ENCODE measurements at regions not wholly inside any gene's neighbourhood (a gene's known extent, or its start where the extent isn't known, plus 50 kb on each side); places are given as distances from the start of the nearest gene placed in this dataset.

DNA sequence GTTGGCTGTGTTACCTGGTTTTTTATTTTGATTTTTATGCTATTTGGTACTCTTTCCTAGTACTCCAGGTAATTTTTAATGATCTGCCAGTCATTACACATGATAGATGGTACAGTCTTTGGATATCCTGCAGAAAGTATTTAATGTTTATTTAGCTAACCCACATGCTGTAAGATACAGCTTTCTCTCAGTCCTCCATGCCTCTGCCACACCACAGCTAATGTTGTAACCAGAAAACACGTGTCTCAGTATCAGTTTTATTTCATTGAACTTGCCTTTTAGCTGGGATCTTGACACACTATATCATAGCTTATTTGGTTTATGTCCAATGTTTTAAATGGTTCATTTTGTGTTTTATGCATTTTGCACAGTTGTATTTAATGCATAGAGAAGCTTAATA is 1648.4 kb downstream of the KCNT2 start:
- Mint-ChIP-seq H3K9me3 (peaks cover 0 to 3% (median 0%) of the 10 kb centered on the region in 9 donors), H3K36me3 (no peaks in the 10 kb centered on the region), H3K4me1 (no peaks in the 10 kb centered on the region), H3K4me3 (no peak overlapping the region), H3K27ac (no peak overlapping the region), H3K27me3 (no peaks in the 10 kb centered on the region)
- POLR2A ChIA-PET = no interaction called here
- no peak for ATAC-seq
- DNase-seq = no peak

DNA sequence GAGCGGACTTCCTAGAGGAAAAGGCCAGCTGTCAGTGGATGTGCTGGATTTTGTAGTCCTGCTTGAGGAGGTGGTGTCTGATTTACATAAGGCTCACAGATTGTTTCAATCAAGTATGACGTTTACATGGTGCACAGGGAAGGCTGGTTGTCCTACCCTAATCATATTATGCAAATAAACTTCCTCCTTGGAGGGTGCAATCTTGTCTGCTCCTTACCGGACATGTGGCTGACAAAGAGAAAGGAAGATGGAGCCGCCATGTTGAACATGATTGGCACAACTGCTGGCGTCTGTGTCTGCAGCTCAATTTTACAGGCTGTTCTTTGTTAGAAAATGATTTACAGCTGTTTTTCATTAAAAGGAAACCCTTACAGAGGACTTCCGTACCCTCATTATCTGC is 1656.1 kb downstream of the KCNT2 start:
- H3K27ac Mint-ChIP-seq = no peak overlapping the region
- no peak for DNase-seq
- peaks cover 0 to 10% (median 7%) of the 10 kb centered on the region in 9 donors for H3K9me3 Mint-ChIP-seq
- no peak overlapping the region for H3K4me3 Mint-ChIP-seq
- POLR2A ChIA-PET = no interaction called here
- H3K27me3 Mint-ChIP-seq = peaks cover 0 to 1% (median 0%) of the 10 kb centered on the region in 5 donors
- no peaks in the 10 kb centered on the region for H3K36me3 Mint-ChIP-seq
- H3K4me1 Mint-ChIP-seq = no peaks in the 10 kb centered on the region
- ATAC-seq = no peak

DNA sequence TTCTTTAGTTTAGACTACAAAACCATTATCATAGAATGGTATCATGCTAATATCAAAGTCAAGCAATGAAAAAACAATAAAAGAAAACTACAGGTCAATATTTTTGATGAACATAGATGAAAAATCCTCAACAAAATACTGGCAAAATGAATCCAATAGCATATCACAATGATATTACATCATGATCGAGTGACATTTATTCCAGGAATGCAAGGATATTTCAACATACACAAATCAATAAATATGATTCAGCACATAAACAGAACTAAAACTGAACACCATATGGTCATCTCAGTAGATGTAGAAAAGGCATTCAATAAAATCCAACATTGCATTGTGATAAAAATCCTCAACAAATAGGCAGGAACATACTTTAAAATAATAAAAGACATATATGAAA is 1657.7 kb downstream of the KCNT2 start:
- no peak for ATAC-seq
- POLR2A ChIA-PET = no interaction called here
- H3K4me1 Mint-ChIP-seq = no peaks in the 10 kb centered on the region
- H3K27me3 Mint-ChIP-seq = peaks cover 0 to 1% (median 0%) of the 10 kb centered on the region in 5 donors
- peaks cover 0 to 10% (median 7%) of the 10 kb centered on the region in 9 donors for H3K9me3 Mint-ChIP-seq
- DNase-seq = no peak
- H3K4me3 Mint-ChIP-seq = no peak overlapping the region
- no peak overlapping the region for H3K27ac Mint-ChIP-seq
- H3K36me3 Mint-ChIP-seq = no peaks in the 10 kb centered on the region

DNA sequence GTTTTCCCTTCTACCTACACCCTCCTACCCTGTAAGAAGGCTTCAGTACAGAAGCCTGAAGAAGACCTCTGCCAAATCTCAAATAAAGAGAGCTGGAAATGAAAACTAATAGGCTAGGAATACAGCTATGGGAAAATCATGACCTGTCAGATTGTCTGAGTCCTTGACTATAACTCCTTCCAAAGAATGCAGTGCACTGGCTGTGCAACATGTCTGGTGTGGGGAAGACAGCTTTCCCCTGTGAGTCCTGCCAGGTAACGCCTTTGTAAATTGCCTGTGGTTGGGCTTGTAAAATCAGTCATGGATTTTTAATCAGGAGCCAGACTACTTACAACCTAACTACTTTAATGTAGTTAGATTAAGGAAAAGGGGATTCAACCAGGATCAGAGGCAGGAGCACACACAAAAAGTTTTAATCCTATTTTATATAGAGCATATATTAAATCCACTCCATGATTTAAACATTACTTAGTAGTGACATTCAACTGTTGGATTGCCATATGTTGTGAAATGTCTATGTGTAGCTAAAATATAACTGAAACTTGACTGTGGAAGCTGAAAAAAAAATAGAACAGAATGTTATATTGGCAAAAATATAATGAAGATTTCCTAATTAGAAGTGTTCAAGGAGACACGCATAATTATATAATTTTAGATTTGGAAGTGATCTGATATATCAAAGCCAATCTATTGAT is 1667.8 kb downstream of the KCNT2 start:
- Mint-ChIP-seq H3K27me3 (no peaks in the 10 kb centered on the region), H3K27ac (no peak overlapping the region), H3K36me3 (no peaks in the 10 kb centered on the region), H3K9me3 (peaks cover 0 to 4% (median 2%) of the 10 kb centered on the region in 9 donors), H3K4me3 (no peak overlapping the region), H3K4me1 (no peaks in the 10 kb centered on the region)
- ATAC-seq = no peak
- POLR2A ChIA-PET = no interaction called here
- no peak for DNase-seq

DNA sequence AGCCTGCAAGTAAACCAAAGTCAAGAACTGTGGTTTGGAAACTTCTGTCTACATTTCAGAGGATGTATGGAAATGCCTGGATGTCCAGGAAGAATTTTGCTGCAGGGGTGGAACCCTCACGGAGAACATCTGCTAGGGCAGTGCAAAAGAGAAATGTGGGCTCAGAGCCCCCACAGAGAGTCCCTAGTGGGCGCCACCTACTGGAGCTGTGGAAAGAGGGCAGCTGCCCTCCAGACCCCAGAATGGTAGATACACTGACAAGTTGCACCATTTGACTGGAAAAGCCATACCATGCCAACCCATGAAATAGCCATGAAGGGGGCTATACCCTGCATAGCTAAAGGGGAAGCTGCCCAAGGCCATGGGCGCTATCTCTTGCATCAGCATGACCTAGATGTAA is 1672.4 kb downstream of the KCNT2 start:
- Mint-ChIP-seq H3K36me3 (no peaks in the 10 kb centered on the region), H3K9me3 (peaks cover 0 to 7% (median 0%) of the 10 kb centered on the region in 9 donors), H3K27me3 (no peaks in the 10 kb centered on the region), H3K4me1 (no peaks in the 10 kb centered on the region), H3K4me3 (no peak overlapping the region), H3K27ac (no peak overlapping the region)
- no peak for ATAC-seq
- DNase-seq = no peak
- POLR2A ChIA-PET = no interaction called here

DNA sequence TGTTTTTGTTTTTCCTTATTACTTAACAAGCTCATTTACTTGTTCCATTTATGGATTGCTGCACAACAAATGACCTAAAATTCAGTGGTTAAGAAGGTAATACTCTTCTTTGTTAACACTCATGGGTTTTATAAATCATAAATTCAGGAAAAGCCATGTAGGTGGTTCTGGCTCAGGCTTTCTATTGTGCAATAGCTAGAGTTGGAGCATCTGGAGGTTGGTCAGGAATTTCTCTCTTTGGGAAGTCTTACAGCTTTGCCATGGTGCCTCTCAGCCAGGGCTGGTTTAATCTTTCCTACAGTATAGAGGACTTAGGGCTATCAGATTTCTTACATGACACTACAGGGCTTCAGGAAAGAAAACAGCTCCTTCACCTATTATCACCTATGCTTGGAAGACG is 1677.1 kb downstream of the KCNT2 start:
- no peaks in the 10 kb centered on the region for H3K36me3 Mint-ChIP-seq
- H3K4me1 Mint-ChIP-seq = no peaks in the 10 kb centered on the region
- ATAC-seq (no peak), DNase-seq (no peak)
- H3K4me3 Mint-ChIP-seq = no peak overlapping the region
- H3K9me3 Mint-ChIP-seq = peaks cover 0 to 5% (median 0%) of the 10 kb centered on the region in 9 donors
- H3K27me3 Mint-ChIP-seq = no peaks in the 10 kb centered on the region
- no peak overlapping the region for H3K27ac Mint-ChIP-seq
- POLR2A ChIA-PET = no interaction called here

DNA sequence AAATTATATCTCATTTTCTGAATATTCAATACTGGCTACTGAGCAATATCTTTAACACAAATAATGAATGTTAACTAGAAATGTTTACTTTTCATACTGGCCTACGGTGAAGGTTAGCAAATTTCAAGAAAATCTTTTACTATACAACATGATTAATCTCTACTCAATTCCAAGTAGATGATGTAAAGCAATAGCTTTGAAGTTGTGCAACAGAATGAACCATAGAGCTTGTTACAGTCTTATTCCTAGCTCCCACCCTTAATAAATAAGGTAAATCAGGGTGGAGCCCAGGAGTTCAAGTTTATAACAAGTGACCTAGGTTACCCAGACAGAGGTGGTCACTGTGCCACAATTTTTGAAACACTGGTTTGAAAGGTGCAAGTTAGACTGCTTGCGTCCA is 1678.1 kb downstream of the KCNT2 start:
- no peak overlapping the region for H3K4me3 Mint-ChIP-seq
- H3K27me3 Mint-ChIP-seq = no peaks in the 10 kb centered on the region
- POLR2A ChIA-PET = no interaction called here
- H3K27ac Mint-ChIP-seq = no peak overlapping the region
- no peaks in the 10 kb centered on the region for H3K36me3 Mint-ChIP-seq
- H3K4me1 Mint-ChIP-seq = no peaks in the 10 kb centered on the region
- DNase-seq (no peak), ATAC-seq (no peak)
- H3K9me3 Mint-ChIP-seq = peaks cover 0 to 4% (median 0%) of the 10 kb centered on the region in 9 donors

DNA sequence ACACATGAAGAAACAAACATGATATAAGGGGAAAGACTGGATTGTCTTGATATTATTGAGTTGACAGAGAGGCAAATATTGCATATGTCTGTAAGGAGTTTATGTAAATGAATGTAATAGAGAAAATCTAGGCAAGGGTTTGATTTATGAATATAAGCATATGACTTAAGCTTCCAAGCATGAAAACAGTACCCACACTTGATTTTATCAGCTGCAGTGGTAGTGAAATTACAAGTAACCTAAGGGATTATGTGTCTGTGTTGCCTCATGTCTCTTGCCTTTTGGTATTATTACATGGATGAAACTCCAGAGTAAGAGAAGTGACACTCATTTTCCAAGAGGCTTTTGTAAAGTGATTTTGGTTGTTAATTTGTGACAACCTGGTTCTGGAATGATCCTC is 1678.9 kb downstream of the KCNT2 start:
- no peaks in the 10 kb centered on the region for H3K4me1 Mint-ChIP-seq
- H3K36me3 Mint-ChIP-seq = no peaks in the 10 kb centered on the region
- H3K9me3 Mint-ChIP-seq = peaks cover 0 to 3% (median 0%) of the 10 kb centered on the region in 9 donors
- no peaks in the 10 kb centered on the region for H3K27me3 Mint-ChIP-seq
- no peak overlapping the region for H3K27ac Mint-ChIP-seq
- H3K4me3 Mint-ChIP-seq = no peak overlapping the region
- POLR2A ChIA-PET = no interaction called here
- no peak for DNase-seq
- no peak for ATAC-seq

DNA sequence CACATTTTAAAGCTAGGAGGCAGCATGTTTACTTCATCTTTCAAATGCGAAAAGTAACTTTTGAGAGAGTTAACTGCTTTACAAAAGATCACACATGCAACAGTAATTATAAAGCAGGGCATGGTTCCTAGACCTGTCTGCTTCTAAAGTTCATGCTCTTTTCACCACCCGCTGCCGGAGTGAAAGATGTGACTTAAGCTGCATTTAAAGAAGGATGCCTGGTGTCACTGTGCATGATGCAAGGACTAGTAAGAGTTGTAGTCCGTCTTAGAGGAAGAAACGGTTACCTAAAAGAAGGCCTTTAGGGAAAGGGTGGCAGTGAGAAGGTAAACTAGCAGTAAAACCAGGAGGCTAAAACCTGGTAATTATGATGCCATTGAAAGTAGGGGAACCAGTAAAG is 1689.1 kb downstream of the KCNT2 start:
- Mint-ChIP-seq H3K36me3 (no peaks in the 10 kb centered on the region), H3K4me1 (no peaks in the 10 kb centered on the region), H3K4me3 (no peak overlapping the region), H3K9me3 (peaks cover 0 to 3% (median 0%) of the 10 kb centered on the region in 9 donors), H3K27ac (no peak overlapping the region), H3K27me3 (no peaks in the 10 kb centered on the region)
- DNase-seq = no peak
- ATAC-seq = no peak
- POLR2A ChIA-PET = no interaction called here

DNA sequence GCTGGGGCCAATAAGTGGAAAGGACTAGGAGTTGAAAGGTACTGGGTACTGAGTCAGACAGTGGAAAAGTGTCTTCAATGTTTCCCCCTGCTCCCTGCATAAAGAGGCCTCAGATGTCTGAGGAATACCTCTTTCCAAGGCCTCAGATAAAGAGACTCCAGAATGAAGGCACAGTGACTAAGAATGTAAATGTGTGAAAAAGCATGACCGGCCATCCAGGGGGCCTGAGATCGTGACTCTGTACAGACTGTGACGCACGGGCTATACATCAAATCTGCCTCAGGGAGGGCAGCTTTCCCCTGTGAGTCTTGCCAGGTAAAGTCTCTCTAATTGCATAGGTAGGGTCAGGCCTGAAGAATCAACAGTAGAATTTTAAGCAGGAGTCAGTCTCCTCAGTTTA is 1690.5 kb downstream of the KCNT2 start:
- H3K27me3 Mint-ChIP-seq = no peaks in the 10 kb centered on the region
- no peak overlapping the region for H3K4me3 Mint-ChIP-seq
- ATAC-seq (no peak), DNase-seq (no peak)
- no peaks in the 10 kb centered on the region for H3K36me3 Mint-ChIP-seq
- H3K9me3 Mint-ChIP-seq = peaks cover 0 to 1% (median 0%) of the 10 kb centered on the region in 9 donors
- no peak overlapping the region for H3K27ac Mint-ChIP-seq
- POLR2A ChIA-PET = no interaction called here
- no peaks in the 10 kb centered on the region for H3K4me1 Mint-ChIP-seq

DNA sequence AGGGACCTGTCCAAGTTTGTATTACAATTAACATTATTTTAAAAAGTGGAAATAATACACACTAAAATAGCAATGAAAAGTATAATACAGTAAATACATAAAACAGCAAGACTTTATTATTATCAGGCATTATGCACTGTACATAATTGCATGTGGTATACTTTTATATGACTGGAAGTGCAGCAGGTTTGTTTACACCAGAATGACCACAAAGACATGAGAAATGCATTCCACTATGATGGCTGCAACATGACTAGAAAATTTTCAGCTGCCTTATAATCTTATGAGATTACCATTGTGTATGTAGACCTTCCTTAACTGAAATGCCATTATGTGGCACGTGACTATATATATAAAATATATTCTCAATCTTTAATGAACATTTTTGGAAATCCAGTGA is 1699.6 kb downstream of the KCNT2 start:
- Mint-ChIP-seq H3K36me3 (no peaks in the 10 kb centered on the region), H3K4me1 (no peaks in the 10 kb centered on the region), H3K9me3 (no peaks in the 10 kb centered on the region), H3K4me3 (no peak overlapping the region), H3K27ac (no peak overlapping the region), H3K27me3 (no peaks in the 10 kb centered on the region)
- DNase-seq (no peak), ATAC-seq (no peak)
- POLR2A ChIA-PET = no interaction called here

DNA sequence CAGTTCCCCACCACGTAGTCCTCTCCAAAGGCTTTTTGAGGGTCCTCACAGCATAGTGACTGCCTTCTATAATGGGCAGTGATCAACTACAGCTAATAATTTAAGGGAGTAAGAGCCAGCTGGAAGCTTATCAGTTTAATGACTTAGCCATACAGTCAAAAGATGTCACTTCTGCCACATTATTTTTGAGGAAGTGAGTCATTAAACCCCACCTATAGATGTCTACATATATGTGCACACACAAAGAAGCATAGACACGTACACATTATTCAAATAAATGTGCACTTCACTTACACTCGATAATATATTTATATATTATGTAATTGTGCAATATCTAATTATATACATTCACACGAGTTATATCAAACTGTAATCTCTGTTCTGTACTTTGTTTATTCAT is 1704.7 kb downstream of the KCNT2 start:
- no peak for ATAC-seq
- no peak for DNase-seq
- Mint-ChIP-seq H3K27ac (no peak overlapping the region), H3K4me3 (no peak overlapping the region), H3K27me3 (no peaks in the 10 kb centered on the region), H3K9me3 (no peaks in the 10 kb centered on the region), H3K36me3 (no peaks in the 10 kb centered on the region), H3K4me1 (no peaks in the 10 kb centered on the region)
- POLR2A ChIA-PET = no interaction called here

DNA sequence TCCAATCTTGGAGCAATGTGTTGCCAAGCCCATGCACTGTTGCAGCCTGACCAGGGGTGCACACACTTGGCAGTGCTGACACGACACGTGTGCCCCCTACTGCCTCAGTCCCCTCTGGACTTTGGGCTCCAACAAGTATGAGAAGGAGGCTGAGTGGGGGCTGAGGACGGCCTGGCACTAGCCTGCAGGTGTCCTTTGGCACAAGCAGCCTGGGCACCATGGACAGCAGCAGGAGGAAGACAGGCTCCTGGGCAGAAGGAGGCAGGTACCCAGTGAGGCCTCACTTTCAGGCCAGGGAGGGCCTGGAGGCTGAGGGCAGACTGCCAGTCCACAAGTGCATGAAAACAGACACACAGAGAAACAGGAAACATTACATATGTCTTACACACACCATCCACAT is 1702.9 kb upstream of the B3GALT2 start:
- ATAC-seq (no peak), DNase-seq (peak in 1 of 10 donors; percentile 0)
- POLR2A ChIA-PET = no interaction called here
- Mint-ChIP-seq H3K27ac (no peak overlapping the region), H3K4me1 (no peaks in the 10 kb centered on the region), H3K27me3 (no peaks in the 10 kb centered on the region), H3K36me3 (no peaks in the 10 kb centered on the region), H3K4me3 (no peak overlapping the region), H3K9me3 (peaks cover 0 to 15% (median 4%) of the 10 kb centered on the region in 9 donors)

DNA sequence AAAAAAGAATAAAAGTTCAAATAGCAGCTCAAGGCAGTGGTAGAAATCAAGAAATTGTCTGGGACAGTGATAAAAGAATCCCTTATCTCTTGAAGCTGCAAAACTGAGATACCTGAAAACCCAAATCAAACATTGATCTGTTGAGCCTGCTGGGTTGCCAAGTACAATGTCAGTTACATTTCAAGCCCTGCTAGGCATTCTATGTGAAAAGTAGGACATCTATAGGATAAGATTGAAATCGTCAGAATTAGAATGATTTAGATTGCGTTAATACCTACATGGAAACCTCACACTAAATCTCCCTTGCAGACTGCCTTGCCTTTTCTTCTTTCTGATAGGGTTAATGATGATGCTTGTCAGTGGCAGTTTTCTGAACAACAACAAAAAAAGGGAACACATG is 1684.4 kb upstream of the B3GALT2 start:
- ATAC-seq = no peak
- DNase-seq = no peak
- H3K36me3 Mint-ChIP-seq = no peaks in the 10 kb centered on the region
- H3K27ac Mint-ChIP-seq = no peak overlapping the region
- POLR2A ChIA-PET = no interaction called here
- H3K9me3 Mint-ChIP-seq = peaks cover 0 to 4% (median 0%) of the 10 kb centered on the region in 9 donors
- H3K4me1 Mint-ChIP-seq = no peaks in the 10 kb centered on the region
- peaks cover 0 to 1% (median 0%) of the 10 kb centered on the region in 5 donors for H3K27me3 Mint-ChIP-seq
- H3K4me3 Mint-ChIP-seq = no peak overlapping the region

All from naive thymus-derived CD8-positive, alpha-beta T cell (primary cell).